Thyroid gland (tissue), 4 donors: ENCODE measurements at regions not wholly inside any gene's neighbourhood (a gene's known extent, or its start where the extent isn't known, plus 50 kb on each side); places are given as distances from the start of the nearest gene placed in this dataset.

Source experiments
- DNase-seq, 2 donors: peaks; one replicate each; pipeline ENCODE4 v3.0.0-alpha.2; 2019
- H3K27ac ChIP-seq, 3 donors: fragments of 200-600 bp; sonication (generic); 1 replicate in 2 of 3; 2 replicates in 1 of 3; pipeline ENCODE4 v1.5.1; 2016 to 2019; ENCODE audit warnings: mild to moderate bottlenecking in 1 of 3, moderate library complexity in 1 of 3
- H3K27me3 ChIP-seq: fragments of 200-600 bp; sonication (generic); one replicate; pipeline ENCODE4 v1.5.1; 2019
- H3K36me3 ChIP-seq, 2 donors: fragments of 200-600 bp; sonication (generic); one replicate each; pipeline ENCODE4 v1.5.1; 2016 to 2019
- H3K4me1 ChIP-seq, 2 donors: fragments of 200-600 bp; sonication (generic); one replicate each; pipeline ENCODE4 v1.5.1; 2017 to 2019
- H3K4me3 ChIP-seq, 3 donors: fragments of 200-600 bp; sonication (generic); replicated peaks in 1 of 3; 1 replicate in 2 of 3; 2 replicates in 1 of 3; pipeline ENCODE4 v1.5.1; 2016; ENCODE audit warnings: mild to moderate bottlenecking in 1 of 3
- H3K9me3 ChIP-seq: fragments of 200-600 bp; sonication (generic); one replicate; pipeline ENCODE4 v1.5.1; 2017
- CTCF ChIP-seq, 6 experiments: fragments of 200-600 bp in 3 of 6; fragments of 450-650 bp in 3 of 6; sonication (generic) in 3 of 6; IDR thresholded peaks; one replicate each; pipeline ENCODE4 v1.5.1; 2016 to 2019; ENCODE audit warnings: antibody characterized with exemption in 6 of 6, mild to moderate bottlenecking in 2 of 6, inconsistent platforms in 1 of 6, moderate library complexity in 1 of 6
- POLR2A ChIP-seq, 2 donors: fragments of 450-650 bp; IDR thresholded peaks; one replicate each; pipeline ENCODE4 v1.6.1; 2017; ENCODE audit warnings: antibody characterized with exemption in 2 of 2, mild to moderate bottlenecking in 2 of 2, moderate library complexity in 1 of 2
- WGBS, 2 donors: methylation state at CpG; one replicate each; pipeline ENCODE4 v1.1.5; 2017; 5-methylcytosine and 5-hydroxymethylcytosine counted together
- intact Hi-C: fragments of 100-400 bp; cut with DNase I; formaldehyde crosslinking; loops from one replicate; pipeline ENCODE4 v1.15.1; 2023

GRCh38 chr5:89951876-89952275 is 457.7 kb downstream of the CETN3 start:
- Histone ChIP-seq H3K9me3 (no peaks in the 10 kb centered on the region), H3K4me1 (no peaks in the 10 kb centered on the region), H3K27ac (no peak overlapping the region), H3K4me3 (no peak overlapping the region), H3K27me3 (no peaks in the 10 kb centered on the region), H3K36me3 (no peaks in the 10 kb centered on the region)
- DNase-seq: no peak
- intact Hi-C loops: no loop called here
- TF ChIP-seq CTCF (IDR thresholded peaks at IDR 0.05): no peak
- TF ChIP-seq POLR2A (IDR thresholded peaks at IDR 0.05): no peak
- WGBS, 2 donors: 72 to 76% methylated on average over 2 of the region's 2 CpGs

GRCh38 chr5:89950234-89950633 is 459.3 kb downstream of the CETN3 start:
- no peak overlapping the region for H3K4me3 ChIP-seq
- no peak for TF ChIP-seq POLR2A (IDR thresholded peaks at IDR 0.05)
- no peak for TF ChIP-seq CTCF (IDR thresholded peaks at IDR 0.05)
- no peak for DNase-seq
- intact Hi-C loops: no loop called here
- no peaks in the 10 kb centered on the region for H3K9me3 ChIP-seq
- H3K36me3 ChIP-seq: no peaks in the 10 kb centered on the region
- WGBS, 2 donors: 85 to 94% methylated on average over 1 of the region's 1 CpG
- no peak overlapping the region for H3K27ac ChIP-seq
- H3K27me3 ChIP-seq: no peaks in the 10 kb centered on the region
- H3K4me1 ChIP-seq: no peaks in the 10 kb centered on the region

GRCh38 chr5:89948977-89949376 is 460.6 kb downstream of the CETN3 start:
- intact Hi-C loops: no loop called here
- TF ChIP-seq POLR2A (IDR thresholded peaks at IDR 0.05) (no peak), CTCF (IDR thresholded peaks at IDR 0.05) (no peak)
- Histone ChIP-seq H3K4me3 (no peak overlapping the region), H3K27me3 (no peaks in the 10 kb centered on the region), H3K9me3 (no peaks in the 10 kb centered on the region), H3K36me3 (no peaks in the 10 kb centered on the region), H3K27ac (no peak overlapping the region), H3K4me1 (no peaks in the 10 kb centered on the region)
- DNase-seq: no peak
- 91 to 97% methylated on average over 1 of the region's 1 CpG for WGBS, 2 donors

GRCh38 chr5:89946916-89947315 is 462.6 kb downstream of the CETN3 start:
- 76 to 78% methylated on average over 2 of the region's 2 CpGs for WGBS, 2 donors
- no peak overlapping the region for H3K27ac ChIP-seq
- H3K27me3 ChIP-seq: no peaks in the 10 kb centered on the region
- no peak overlapping the region for H3K4me3 ChIP-seq
- H3K4me1 ChIP-seq: no peaks in the 10 kb centered on the region
- no peaks in the 10 kb centered on the region for H3K9me3 ChIP-seq
- DNase-seq: no peak
- intact Hi-C loops: no loop called here
- no peaks in the 10 kb centered on the region for H3K36me3 ChIP-seq
- TF ChIP-seq CTCF (IDR thresholded peaks at IDR 0.05) (no peak), POLR2A (IDR thresholded peaks at IDR 0.05) (no peak)

- no peak overlapping the region for H3K4me3 ChIP-seq
- no peaks in the 10 kb centered on the region for H3K27me3 ChIP-seq
- H3K36me3 ChIP-seq: no peaks in the 10 kb centered on the region
- no peaks in the 10 kb centered on the region for H3K9me3 ChIP-seq
- intact Hi-C loops: no loop called here
- H3K27ac ChIP-seq: no peak overlapping the region
- no peaks in the 10 kb centered on the region for H3K4me1 ChIP-seq
- WGBS, 2 donors: 67 to 69% methylated on average over 4 of the region's 4 CpGs
- no peak for TF ChIP-seq CTCF (IDR thresholded peaks at IDR 0.05)
- TF ChIP-seq POLR2A (IDR thresholded peaks at IDR 0.05): no peak
- DNase-seq: no peak
These were observed 463.0 kb downstream of the CETN3 start for GRCh38 chr5:89946508-89946907.
